HG03354 (cell line): ENCODE measurements at regions not wholly inside any gene's neighbourhood (a gene's known extent, or its start where the extent isn't known, plus 50 kb on each side); places are given as distances from the start of the nearest gene placed in this dataset.

Experiments used
- ATAC-seq: cut with Tn5 transposase; IDR thresholded peaks from one replicate; pipeline ENCODE4 v1.9.1; 2021; ENCODE audit warnings: mild to moderate bottlenecking; ENCODE audit not compliant: unreplicated experiment, poor library complexity, severe bottlenecking

DNA sequence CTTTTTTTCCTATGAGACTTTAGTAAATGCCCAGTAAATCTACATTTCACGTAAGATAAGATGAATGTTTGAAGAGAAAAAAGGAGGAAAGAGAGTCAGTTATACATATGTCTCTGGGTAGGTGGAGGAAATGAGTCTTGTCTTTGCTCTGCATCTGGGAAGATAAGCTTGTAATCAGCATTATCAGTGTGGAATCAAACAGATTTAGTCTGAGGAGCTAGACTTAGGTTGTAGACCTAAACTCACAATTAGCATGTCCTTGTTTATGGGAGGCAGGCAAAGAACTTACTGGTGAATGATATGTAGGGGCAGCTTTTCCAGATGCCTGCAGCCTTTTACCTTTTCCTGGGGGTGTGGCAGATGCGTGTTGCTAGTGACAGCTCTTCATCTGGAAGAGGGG is 962.3 kb downstream of the TBC1D22A start:
- ATAC-seq = no peak

- no peak for ATAC-seq
Observed at GRCh38 chr22:47724030-47724429, 961.6 kb downstream of the TBC1D22A start.

- ATAC-seq = no peak
Observed at GRCh38 chr22:47718337-47718736, 955.9 kb downstream of the TBC1D22A start.

GRCh38 chr22:47716890-47717615 is 954.6 kb downstream of the TBC1D22A start:
- ATAC-seq = no peak

DNA sequence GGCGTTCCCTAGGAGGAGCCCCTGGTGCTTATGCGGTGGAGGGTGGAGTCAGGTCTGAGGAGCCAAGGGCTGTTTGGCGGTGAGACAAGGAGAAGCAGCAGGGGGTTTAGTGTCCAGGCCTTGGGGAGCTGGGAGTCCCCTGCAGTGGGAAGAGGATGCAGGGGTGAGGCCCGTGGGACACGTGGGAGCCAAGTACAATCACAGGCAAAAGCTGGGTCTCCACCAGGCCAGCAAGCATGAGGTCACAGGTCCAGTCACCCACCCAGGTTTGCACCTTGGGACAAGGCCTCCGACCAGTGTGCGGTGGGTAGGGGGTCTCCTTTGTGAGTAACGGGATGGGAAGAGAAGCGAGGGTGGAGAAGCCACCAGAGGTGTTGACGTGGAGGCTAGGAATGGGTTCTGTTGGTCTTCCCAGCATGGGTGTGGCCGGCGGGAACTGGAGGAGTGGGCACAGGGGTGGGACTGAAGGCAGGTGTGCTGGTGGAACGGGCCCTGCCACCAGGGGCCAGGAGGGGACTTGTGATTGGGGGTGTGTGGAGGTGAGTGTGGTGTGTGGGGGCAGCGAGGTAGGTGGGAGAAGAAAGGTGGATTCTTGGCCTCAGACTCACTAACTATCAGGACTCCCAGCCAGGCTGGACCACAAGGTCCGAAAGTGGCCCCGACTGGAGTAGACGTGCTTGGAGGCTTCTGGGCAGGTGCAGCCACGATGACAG is 953.6 kb downstream of the TBC1D22A start:
- ATAC-seq = no peak

- ATAC-seq = no peak
Observed at GRCh38 chr22:47713941-47714340, 951.5 kb downstream of the TBC1D22A start.

GRCh38 chr22:47710135-47710534 is 947.7 kb downstream of the TBC1D22A start:
- no peak for ATAC-seq

- no peak for ATAC-seq
Observed at GRCh38 chr22:47705350-47705749, 942.9 kb downstream of the TBC1D22A start.

DNA sequence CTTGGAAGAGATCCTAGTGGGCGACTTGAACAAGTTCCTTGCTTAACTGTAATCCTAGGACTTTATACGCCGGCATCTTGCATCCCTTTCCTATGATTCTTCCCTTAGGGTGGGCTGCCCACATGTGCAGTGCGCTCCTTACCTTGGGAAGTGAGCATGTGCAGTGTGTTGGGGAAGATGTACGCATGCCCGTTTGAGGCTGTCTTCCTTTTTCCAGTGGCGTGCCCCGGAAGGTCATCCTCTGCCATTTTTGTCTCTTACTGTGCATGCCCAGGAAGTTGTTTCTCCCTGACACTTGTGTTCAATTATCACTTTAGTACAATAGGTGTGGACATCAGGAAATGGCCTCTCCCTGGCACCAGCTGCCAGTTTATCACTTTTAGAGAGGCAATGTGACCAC is 936.5 kb downstream of the TBC1D22A start:
- no peak for ATAC-seq

DNA sequence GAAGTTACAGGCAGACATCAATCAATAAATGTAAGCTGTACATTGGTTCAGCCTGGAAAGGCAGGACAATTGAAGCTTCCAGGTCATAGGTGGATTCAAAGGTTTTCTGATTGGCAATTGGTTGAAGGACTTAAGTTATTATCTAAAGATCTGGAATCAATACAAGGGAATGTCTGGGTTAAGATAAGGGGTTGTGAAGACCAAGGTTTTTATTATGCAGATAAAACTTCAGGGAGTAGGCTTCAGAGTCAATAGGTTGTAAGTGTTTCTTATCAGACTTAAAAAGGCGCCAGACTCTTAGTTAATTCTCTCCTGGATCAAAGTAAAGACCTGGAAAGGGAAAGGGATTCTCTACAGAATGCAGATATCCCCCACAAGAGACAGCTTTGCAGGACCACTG is 935.4 kb downstream of the TBC1D22A start:
- ATAC-seq = no peak

GRCh38 chr22:47696776-47697175 is 934.3 kb downstream of the TBC1D22A start:
- no peak for ATAC-seq

- ATAC-seq = no peak
Observed at GRCh38 chr22:47695176-47695575, 932.7 kb downstream of the TBC1D22A start.

DNA sequence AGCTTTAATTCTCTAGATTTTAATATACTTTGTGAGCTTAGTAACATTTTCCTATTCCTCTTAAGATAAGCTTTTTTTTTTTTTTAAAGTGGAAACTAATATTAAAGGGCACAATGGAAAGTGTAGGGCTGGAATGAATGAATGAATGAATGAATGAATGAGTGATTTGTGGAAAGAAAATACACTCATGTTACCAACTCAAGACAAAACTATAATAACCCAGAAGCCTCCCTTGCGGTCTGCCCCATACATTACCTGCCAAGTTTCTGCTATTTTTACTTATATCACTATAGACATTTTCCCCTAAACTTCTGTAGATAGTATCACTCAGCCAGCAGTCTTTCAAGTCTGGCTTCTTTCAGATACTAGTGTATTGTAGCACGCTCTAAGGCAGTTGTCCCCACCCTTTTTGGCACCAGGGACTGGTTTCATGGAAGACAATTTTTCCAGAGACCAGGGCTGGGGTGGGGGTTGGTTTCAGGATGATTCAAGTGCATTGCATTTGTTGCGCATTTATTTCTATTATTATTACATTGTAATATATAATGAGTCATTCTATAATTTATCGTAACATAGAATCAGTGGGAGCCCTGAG is 932.2 kb downstream of the TBC1D22A start:
- no peak for ATAC-seq

DNA sequence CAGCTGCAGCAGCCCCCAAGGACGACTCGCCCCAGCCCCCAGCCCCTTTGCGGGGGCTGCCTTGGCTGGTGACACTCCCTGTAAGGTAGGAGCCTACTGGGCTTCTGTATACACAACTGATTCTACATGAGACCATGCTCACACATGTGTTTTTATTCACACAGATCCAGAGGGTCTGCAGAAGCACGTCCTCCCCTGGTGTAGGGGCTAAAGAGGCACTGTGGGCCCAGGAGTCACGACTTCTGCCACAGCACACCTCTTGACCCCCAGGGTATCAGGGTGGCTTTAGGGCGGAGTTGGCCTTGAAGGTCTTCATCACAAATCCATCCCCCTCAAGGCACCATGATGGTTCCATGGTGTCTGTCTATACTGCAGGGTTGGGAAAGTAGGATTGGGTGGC is 931.2 kb downstream of the TBC1D22A start:
- ATAC-seq = no peak

GRCh38 chr22:47692811-47693210 is 930.4 kb downstream of the TBC1D22A start:
- no peak for ATAC-seq

GRCh38 chr22:47691152-47691895 is 928.9 kb downstream of the TBC1D22A start:
- ATAC-seq = no peak

GRCh38 chr22:47690586-47690985 is 928.1 kb downstream of the TBC1D22A start:
- ATAC-seq = no peak

- ATAC-seq = no peak
Observed at GRCh38 chr22:47690166-47690565, 927.7 kb downstream of the TBC1D22A start.

- no peak for ATAC-seq
Observed at GRCh38 chr22:47687776-47688175, 925.3 kb downstream of the TBC1D22A start.

DNA sequence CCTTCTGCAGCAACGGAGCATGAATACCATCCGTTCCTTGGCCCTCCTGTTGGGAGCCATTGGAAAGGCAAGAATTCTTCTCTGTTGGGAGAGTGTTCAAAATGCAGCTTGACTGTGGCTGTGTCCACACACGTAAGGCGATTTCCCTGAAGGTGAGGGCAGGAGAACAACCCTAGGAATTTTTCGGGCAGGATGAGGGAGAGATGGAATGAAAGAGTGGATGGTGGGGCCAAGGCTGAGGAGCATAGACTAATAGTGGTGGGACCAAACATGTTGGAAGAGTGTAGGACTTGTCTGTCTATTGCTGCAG is 924.9 kb downstream of the TBC1D22A start:
- no peak for ATAC-seq
